ENCODE measurements at regions not wholly inside any gene's neighbourhood (a gene's known extent, or its start where the extent isn't known, plus 50 kb on each side); places are given as distances from the start of the nearest gene placed in this dataset.

- TF ChIP-seq, protein P1, sequence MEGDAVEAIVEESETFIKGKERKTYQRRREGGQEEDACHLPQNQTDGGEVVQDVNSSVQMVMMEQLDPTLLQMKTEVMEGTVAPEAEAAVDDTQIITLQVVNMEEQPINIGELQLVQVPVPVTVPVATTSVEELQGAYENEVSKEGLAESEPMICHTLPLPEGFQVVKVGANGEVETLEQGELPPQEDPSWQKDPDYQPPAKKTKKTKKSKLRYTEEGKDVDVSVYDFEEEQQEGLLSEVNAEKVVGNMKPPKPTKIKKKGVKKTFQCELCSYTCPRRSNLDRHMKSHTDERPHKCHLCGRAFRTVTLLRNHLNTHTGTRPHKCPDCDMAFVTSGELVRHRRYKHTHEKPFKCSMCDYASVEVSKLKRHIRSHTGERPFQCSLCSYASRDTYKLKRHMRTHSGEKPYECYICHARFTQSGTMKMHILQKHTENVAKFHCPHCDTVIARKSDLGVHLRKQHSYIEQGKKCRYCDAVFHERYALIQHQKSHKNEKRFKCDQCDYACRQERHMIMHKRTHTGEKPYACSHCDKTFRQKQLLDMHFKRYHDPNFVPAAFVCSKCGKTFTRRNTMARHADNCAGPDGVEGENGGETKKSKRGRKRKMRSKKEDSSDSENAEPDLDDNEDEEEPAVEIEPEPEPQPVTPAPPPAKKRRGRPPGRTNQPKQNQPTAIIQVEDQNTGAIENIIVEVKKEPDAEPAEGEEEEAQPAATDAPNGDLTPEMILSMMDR (IDR thresholded peaks at IDR 0.05 in 4 of 5, conservative IDR thresholded peaks at IDR 0.05 in 1 of 5): no peak
- TF ChIP-seq POLR2A (IDR thresholded peaks at IDR 0.05): no peak
These were observed 659.5 kb upstream of the HS6ST1 start for GRCh38 chr2:128978212-128978611.
